GM12874 (cell line): ENCODE measurements at regions not wholly inside any gene's neighbourhood (a gene's known extent, or its start where the extent isn't known, plus 50 kb on each side); places are given as distances from the start of the nearest gene placed in this dataset.

Experiments used
- CTCF ChIP-seq: IDR thresholded peaks from 2 replicates; pipeline ENCODE4 v1.5.1; 2011; ENCODE audit warnings: low read depth, mild to moderate bottlenecking, control low read depth, low read length, moderate library complexity; ENCODE audit not compliant: insufficient read depth

- TF ChIP-seq CTCF: no peak
Measured at GRCh38 chr13:74270018-74270417, 135.8 kb upstream of the KLF12 start.

GRCh38 chr13:74266861-74267260, 132.7 kb upstream of the KLF12 start:
- no peak for TF ChIP-seq CTCF

- TF ChIP-seq CTCF: no peak
Measured at GRCh38 chr13:74266309-74266708, 132.1 kb upstream of the KLF12 start.

GRCh38 chr13:74264333-74264732, 130.1 kb upstream of the KLF12 start:
- TF ChIP-seq CTCF: no peak

GRCh38 chr13:74259641-74260040, 125.4 kb upstream of the KLF12 start:
- TF ChIP-seq CTCF: no peak

- no peak for TF ChIP-seq CTCF
Measured at GRCh38 chr13:74258961-74259360, 124.8 kb upstream of the KLF12 start.

- no peak for TF ChIP-seq CTCF
Measured at GRCh38 chr13:74256969-74257368, 122.8 kb upstream of the KLF12 start.

GRCh38 chr13:74253161-74253560, 119.0 kb upstream of the KLF12 start:
- TF ChIP-seq CTCF: no peak
